HCT116 (cell line): ENCODE measurements at regions not wholly inside any gene's neighbourhood (a gene's known extent, or its start where the extent isn't known, plus 50 kb on each side); places are given as distances from the start of the nearest gene placed in this dataset.

Experiments used
- ATAC-seq: fragments of 200-7000 bp; cut with Tn5 transposase; 2 replicates; pipeline ENCODE4 v1.9.1; 2020; ENCODE audit warnings: mild to moderate bottlenecking, moderate library complexity
- BruUV-seq: library from RNA; stranded (reverse); fragments of 400-500 nt; replicated peaks from 2 replicates; lab custom pipeline; 2021; lab: Mats Ljungman, UMichigan
- CTCF ChIA-PET: fragments of 300-600 bp; sonication (Branson Sonifier 250); formaldehyde crosslinking; loops from one replicate; lab custom pipeline; 2021; ENCODE audit warnings: antibody characterized with exemption; lab: Charles Lee
- POLR2A ChIA-PET: fragments of 300-600, 350-600 bp; sonication (Branson Sonifier 250); formaldehyde crosslinking; loops from one replicate; lab custom pipeline; 2021; ENCODE audit warnings: antibody characterized with exemption; lab: Charles Lee
- RAD21 ChIA-PET, 2 experiments: fragments of 300-600 bp; sonication (Branson Sonifier 250); formaldehyde crosslinking; loops; one replicate each; lab custom pipeline; 2023; ENCODE audit warnings: low total read pairs in 2 of 2; ENCODE audit not compliant: uncharacterized antibody in 2 of 2, unreplicated experiment in 2 of 2, low non-redundant PET in 1 of 2; lab: Charles Lee
- DNase-seq: peaks from one replicate; pipeline ENCODE4 v3.0.0-alpha.2; 2010; ENCODE audit warnings: low read depth, low spot score
- H2AFZ ChIP-seq: fragments of 200-600 bp; shearing (Covaris generic), sonication (generic); 2 replicates; pipeline ENCODE4 v1.6.1; 2017; ENCODE audit warnings: low read depth, mixed run types, mixed read lengths, antibody characterized with exemption, low read length; ENCODE audit not compliant: poor library complexity, severe bottlenecking
- H3K27ac ChIP-seq: 2 replicates; pipeline ENCODE4 v1.5.1; 2012; ENCODE audit warnings: low read depth, low read length
- H3K27me3 ChIP-seq: fragments of 200-600 bp; sonication (generic); 2 replicates; pipeline ENCODE4 v1.6.1; 2016; ENCODE audit warnings: mixed run types, low read length, mixed read lengths; ENCODE audit not compliant: insufficient read depth
- H3K36me3 ChIP-seq, 2 experiments: fragments of 200-500 bp in 1 of 2; fragments of 200-600 bp in 1 of 2; sonication (Bioruptor generic) in 1 of 2; sonication (generic) in 1 of 2; 2 replicates each; pipeline versions ENCODE4 v1.5.1 to v1.6.1; 2014 to 2016; ENCODE audit warnings: low read length in 2 of 2, inconsistent platforms in 1 of 2, mixed read lengths in 1 of 2, mixed run types in 1 of 2; ENCODE audit not compliant: insufficient read depth in 2 of 2, control insufficient read depth in 1 of 2
- H3K4me1 ChIP-seq, 2 experiments: fragments of 200-600 bp in 1 of 2; sonication (generic) in 1 of 2; 2 replicates each; pipeline versions ENCODE4 v1.5.1 to v1.6.1; 2012 to 2017; ENCODE audit warnings: low read length in 2 of 2, inconsistent platforms in 1 of 2, mild to moderate bottlenecking in 1 of 2, mixed read lengths in 1 of 2, mixed run types in 1 of 2, moderate library complexity in 1 of 2; ENCODE audit not compliant: insufficient read depth in 2 of 2, control insufficient read depth in 1 of 2
- H3K4me2 ChIP-seq: fragments of 200-600 bp; sonication (generic); 2 replicates; pipeline ENCODE4 v1.6.1; 2017; ENCODE audit warnings: mixed run types, low read length, mixed read lengths
- H3K4me3 ChIP-seq, 2 experiments: fragments of 200-600 bp in 1 of 2; sonication (generic) in 1 of 2; replicated peaks in 1 of 2; 2 replicates each; pipeline ENCODE4 v1.5.1; 2011 to 2016; ENCODE audit warnings: low read length in 2 of 2, control low read depth in 1 of 2, low read depth in 1 of 2, mild to moderate bottlenecking in 1 of 2, mixed read lengths in 1 of 2, mixed run types in 1 of 2
- H3K79me2 ChIP-seq: fragments of 200-600 bp; sonication (generic); 2 replicates; pipeline ENCODE4 v1.6.1; 2017; ENCODE audit warnings: mild to moderate bottlenecking, mixed run types, low read length, moderate library complexity, mixed read lengths; ENCODE audit not compliant: insufficient read depth
- H3K9ac ChIP-seq: fragments of 200-600 bp; sonication (generic); 2 replicates; pipeline ENCODE4 v1.6.1; 2016; ENCODE audit warnings: low read length, mixed read lengths
- H3K9me2 ChIP-seq: fragments of 200-600 bp; sonication (generic), shearing (Covaris generic); 2 replicates; pipeline ENCODE4 v1.6.1; 2017; ENCODE audit warnings: mixed run types, mild to moderate bottlenecking, moderate library complexity; ENCODE audit not compliant: insufficient read depth
- H3K9me3 ChIP-seq, 2 experiments: fragments of 200-500 bp in 1 of 2; fragments of 200-600 bp in 1 of 2; sonication (Bioruptor generic) in 1 of 2; sonication (generic) in 1 of 2; 2 replicates each; pipeline ENCODE4 v1.6.1; 2014 to 2017; ENCODE audit warnings: low read length in 2 of 2, mixed read lengths in 2 of 2, inconsistent platforms in 1 of 2, low read depth in 1 of 2, mild to moderate bottlenecking in 1 of 2, mixed run types in 1 of 2, moderate library complexity in 1 of 2; ENCODE audit not compliant: control insufficient read depth in 1 of 2, insufficient read depth in 1 of 2
- H4K20me1 ChIP-seq: fragments of 200-600 bp; sonication (generic), shearing (Covaris generic); 2 replicates; pipeline ENCODE4 v1.6.1; 2017; ENCODE audit warnings: mixed run types, mild to moderate bottlenecking, moderate library complexity; ENCODE audit not compliant: insufficient read depth
- CBX3 ChIP-seq: IDR thresholded peaks from 2 replicates; pipeline ENCODE4 v1.6.1; 2012; ENCODE audit warnings: low read depth
- EZH2phosphoT487 ChIP-seq: fragments of 200-600 bp; IDR thresholded peaks from 2 replicates; pipeline ENCODE4 v1.6.1; 2018; ENCODE audit warnings: antibody characterized with exemption, borderline replicate concordance
- RAD21 ChIP-seq: IDR thresholded peaks from 2 replicates; pipeline ENCODE4 v1.6.1; 2012; ENCODE audit warnings: low read depth, mild to moderate bottlenecking
- YY1 ChIP-seq: IDR thresholded peaks from 2 replicates; pipeline ENCODE4 v1.6.1; 2011; ENCODE audit warnings: low read length, low read depth, moderate library complexity, mild to moderate bottlenecking; ENCODE audit not compliant: insufficient replicate concordance; ENCODE audit errors: extremely low read depth
- ZFX ChIP-seq: fragments of 450-650 bp; IDR thresholded peaks from 2 replicates; pipeline ENCODE4 v1.6.1; 2017
- intact Hi-C: fragments of 100-400 bp; cut with micrococcal nuclease; formaldehyde crosslinking; loops from 2 replicates; pipeline ENCODE4 v1.10.0; 2022
- TF ChIP-seq, protein P1 (sequence below): IDR thresholded peaks from 2 replicates; pipeline ENCODE4 v1.6.1; 2012
- TF ChIP-seq, protein P2 (sequence below): IDR thresholded peaks from 2 replicates; pipeline ENCODE4 v1.6.1; 2011; ENCODE audit warnings: mild to moderate bottlenecking, low read length, moderate library complexity; ENCODE audit not compliant: insufficient replicate concordance; ENCODE audit errors: extremely low read depth
- TF ChIP-seq, protein P3 (sequence below): IDR thresholded peaks from 2 replicates; pipeline ENCODE4 v1.6.1; 2012; ENCODE audit warnings: low read depth

DNA sequence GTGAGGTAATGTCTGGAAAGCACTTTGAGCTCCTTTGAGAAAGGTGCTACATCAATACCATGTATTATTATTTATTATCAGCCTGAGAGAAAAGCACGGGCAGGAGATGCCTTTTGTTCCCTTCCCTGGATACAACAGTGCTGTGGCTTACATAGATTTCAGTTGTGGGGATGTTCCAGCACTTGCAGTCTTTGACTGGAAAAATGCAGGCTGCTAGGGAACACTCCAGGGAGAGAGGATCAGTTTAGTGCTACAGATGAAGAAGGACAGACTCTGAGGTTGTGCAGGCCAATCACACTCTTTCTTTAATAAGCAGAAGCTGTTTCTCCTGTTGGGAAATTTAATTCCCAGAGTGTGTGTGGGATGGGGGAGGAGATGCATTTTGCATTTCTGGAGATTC lies 94.5 kb upstream of the OBI1 start:
- H3K9me2 ChIP-seq: no peaks in the 10 kb centered on the region
- H3K4me1 ChIP-seq: no peaks in the 10 kb centered on the region
- H3K9ac ChIP-seq: no peak overlapping the region
- DNase-seq: no peak
- H3K4me3 ChIP-seq: no peak overlapping the region
- ChIA-PET CTCF (no interaction called here), POLR2A (no interaction called here), RAD21 (no interaction called here)
- H3K27ac ChIP-seq: no peak overlapping the region
- BruUV-seq: no TSS peak
- H3K4me2 ChIP-seq: no peak overlapping the region
- no peaks in the 10 kb centered on the region for H4K20me1 ChIP-seq
- H3K9me3 ChIP-seq: no peaks in the 10 kb centered on the region
- ATAC-seq: no peak
- TF ChIP-seq EZH2phosphoT487 (no peak), CBX3 (no peak), ZFX (no peak), YY1 (no peak), RAD21 (no peak)
- TF ChIP-seq, protein P1, sequence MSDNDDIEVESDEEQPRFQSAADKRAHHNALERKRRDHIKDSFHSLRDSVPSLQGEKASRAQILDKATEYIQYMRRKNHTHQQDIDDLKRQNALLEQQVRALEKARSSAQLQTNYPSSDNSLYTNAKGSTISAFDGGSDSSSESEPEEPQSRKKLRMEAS: no peak
- TF ChIP-seq, protein P2, sequence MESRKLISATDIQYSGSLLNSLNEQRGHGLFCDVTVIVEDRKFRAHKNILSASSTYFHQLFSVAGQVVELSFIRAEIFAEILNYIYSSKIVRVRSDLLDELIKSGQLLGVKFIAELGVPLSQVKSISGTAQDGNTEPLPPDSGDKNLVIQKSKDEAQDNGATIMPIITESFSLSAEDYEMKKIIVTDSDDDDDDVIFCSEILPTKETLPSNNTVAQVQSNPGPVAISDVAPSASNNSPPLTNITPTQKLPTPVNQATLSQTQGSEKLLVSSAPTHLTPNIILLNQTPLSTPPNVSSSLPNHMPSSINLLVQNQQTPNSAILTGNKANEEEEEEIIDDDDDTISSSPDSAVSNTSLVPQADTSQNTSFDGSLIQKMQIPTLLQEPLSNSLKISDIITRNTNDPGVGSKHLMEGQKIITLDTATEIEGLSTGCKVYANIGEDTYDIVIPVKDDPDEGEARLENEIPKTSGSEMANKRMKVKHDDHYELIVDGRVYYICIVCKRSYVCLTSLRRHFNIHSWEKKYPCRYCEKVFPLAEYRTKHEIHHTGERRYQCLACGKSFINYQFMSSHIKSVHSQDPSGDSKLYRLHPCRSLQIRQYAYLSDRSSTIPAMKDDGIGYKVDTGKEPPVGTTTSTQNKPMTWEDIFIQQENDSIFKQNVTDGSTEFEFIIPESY: no peak
- TF ChIP-seq, protein P3, sequence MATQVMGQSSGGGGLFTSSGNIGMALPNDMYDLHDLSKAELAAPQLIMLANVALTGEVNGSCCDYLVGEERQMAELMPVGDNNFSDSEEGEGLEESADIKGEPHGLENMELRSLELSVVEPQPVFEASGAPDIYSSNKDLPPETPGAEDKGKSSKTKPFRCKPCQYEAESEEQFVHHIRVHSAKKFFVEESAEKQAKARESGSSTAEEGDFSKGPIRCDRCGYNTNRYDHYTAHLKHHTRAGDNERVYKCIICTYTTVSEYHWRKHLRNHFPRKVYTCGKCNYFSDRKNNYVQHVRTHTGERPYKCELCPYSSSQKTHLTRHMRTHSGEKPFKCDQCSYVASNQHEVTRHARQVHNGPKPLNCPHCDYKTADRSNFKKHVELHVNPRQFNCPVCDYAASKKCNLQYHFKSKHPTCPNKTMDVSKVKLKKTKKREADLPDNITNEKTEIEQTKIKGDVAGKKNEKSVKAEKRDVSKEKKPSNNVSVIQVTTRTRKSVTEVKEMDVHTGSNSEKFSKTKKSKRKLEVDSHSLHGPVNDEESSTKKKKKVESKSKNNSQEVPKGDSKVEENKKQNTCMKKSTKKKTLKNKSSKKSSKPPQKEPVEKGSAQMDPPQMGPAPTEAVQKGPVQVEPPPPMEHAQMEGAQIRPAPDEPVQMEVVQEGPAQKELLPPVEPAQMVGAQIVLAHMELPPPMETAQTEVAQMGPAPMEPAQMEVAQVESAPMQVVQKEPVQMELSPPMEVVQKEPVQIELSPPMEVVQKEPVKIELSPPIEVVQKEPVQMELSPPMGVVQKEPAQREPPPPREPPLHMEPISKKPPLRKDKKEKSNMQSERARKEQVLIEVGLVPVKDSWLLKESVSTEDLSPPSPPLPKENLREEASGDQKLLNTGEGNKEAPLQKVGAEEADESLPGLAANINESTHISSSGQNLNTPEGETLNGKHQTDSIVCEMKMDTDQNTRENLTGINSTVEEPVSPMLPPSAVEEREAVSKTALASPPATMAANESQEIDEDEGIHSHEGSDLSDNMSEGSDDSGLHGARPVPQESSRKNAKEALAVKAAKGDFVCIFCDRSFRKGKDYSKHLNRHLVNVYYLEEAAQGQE: no peak
- intact Hi-C loops: no loop called here
- no peaks in the 10 kb centered on the region for H3K79me2 ChIP-seq
- H3K27me3 ChIP-seq: peaks cover 25% of the 10 kb centered on the region
- H2AFZ ChIP-seq: no peak overlapping the region
- no peaks in the 10 kb centered on the region for H3K36me3 ChIP-seq
